ENCODE measurements at regions not wholly inside any gene's neighbourhood (a gene's known extent, or its start where the extent isn't known, plus 50 kb on each side); places are given as distances from the start of the nearest gene placed in this dataset.
"Not testable (repeated sequence)": the region's sequence is repeated elsewhere in the genome, so short reads cannot be mapped to it uniquely, and the experiment has no call there.

GRCh38 chr9:6099346-6099745, 83.9 kb upstream of the RANBP6 start:
- TF ChIP-seq, protein P1, sequence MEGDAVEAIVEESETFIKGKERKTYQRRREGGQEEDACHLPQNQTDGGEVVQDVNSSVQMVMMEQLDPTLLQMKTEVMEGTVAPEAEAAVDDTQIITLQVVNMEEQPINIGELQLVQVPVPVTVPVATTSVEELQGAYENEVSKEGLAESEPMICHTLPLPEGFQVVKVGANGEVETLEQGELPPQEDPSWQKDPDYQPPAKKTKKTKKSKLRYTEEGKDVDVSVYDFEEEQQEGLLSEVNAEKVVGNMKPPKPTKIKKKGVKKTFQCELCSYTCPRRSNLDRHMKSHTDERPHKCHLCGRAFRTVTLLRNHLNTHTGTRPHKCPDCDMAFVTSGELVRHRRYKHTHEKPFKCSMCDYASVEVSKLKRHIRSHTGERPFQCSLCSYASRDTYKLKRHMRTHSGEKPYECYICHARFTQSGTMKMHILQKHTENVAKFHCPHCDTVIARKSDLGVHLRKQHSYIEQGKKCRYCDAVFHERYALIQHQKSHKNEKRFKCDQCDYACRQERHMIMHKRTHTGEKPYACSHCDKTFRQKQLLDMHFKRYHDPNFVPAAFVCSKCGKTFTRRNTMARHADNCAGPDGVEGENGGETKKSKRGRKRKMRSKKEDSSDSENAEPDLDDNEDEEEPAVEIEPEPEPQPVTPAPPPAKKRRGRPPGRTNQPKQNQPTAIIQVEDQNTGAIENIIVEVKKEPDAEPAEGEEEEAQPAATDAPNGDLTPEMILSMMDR (IDR thresholded peaks at IDR 0.05) = not testable (repeated sequence)
- TF ChIP-seq EZH2 (IDR thresholded peaks at IDR 0.05) = not testable (repeated sequence)
